ENCODE measurements at regions not wholly inside any gene's neighbourhood (a gene's known extent, or its start where the extent isn't known, plus 50 kb on each side); places are given as distances from the start of the nearest gene placed in this dataset.

DNA sequence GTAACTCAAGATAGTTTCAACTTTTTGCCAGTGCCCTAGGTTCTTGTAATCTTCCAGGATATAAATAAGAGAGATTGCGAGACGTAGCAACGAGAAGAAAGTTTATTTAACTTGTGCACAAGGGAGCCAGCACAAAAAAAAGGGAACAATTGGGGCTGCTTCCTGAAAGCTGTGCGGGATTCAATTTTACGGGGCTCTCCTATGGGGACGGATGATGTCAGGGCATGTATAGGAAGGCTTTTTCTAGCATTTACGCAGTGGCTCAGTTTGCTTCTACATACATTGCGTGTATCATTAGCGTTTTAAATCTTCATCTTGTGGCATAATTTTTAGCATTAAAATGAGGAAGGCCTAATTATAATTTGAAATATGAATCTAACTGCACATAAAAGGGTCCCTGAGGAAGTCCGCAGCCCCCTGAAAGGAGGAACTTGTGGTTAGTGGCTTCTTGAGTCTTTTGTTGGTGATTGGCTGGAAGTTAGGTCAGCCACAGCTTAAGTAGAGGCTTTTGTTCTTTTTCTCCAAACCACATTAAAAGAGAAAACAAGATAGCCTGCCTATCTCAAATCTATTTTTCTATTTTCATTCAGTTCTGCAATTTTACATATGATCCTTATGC is 668.2 kb upstream of the NDST4 start:
- peaks cover 17% of the 10 kb centered on the region for H3K4me1 ChIP-seq (ENCODE audit: insufficient read depth, low read length, poor library complexity, severe bottlenecking)
- H3K9me3 ChIP-seq (ENCODE audit: insufficient read depth, low read depth, low read length): no peaks in the 10 kb centered on the region
- no peaks in the 10 kb centered on the region for H3K9me2 ChIP-seq (replicated peaks; ENCODE audit: low read depth, low read length)
- H3K4me2 ChIP-seq (ENCODE audit: low read depth, low read length, poor library complexity, severe bottlenecking): peak overlapping the region; percentile 81
- TF ChIP-seq, protein P1, sequence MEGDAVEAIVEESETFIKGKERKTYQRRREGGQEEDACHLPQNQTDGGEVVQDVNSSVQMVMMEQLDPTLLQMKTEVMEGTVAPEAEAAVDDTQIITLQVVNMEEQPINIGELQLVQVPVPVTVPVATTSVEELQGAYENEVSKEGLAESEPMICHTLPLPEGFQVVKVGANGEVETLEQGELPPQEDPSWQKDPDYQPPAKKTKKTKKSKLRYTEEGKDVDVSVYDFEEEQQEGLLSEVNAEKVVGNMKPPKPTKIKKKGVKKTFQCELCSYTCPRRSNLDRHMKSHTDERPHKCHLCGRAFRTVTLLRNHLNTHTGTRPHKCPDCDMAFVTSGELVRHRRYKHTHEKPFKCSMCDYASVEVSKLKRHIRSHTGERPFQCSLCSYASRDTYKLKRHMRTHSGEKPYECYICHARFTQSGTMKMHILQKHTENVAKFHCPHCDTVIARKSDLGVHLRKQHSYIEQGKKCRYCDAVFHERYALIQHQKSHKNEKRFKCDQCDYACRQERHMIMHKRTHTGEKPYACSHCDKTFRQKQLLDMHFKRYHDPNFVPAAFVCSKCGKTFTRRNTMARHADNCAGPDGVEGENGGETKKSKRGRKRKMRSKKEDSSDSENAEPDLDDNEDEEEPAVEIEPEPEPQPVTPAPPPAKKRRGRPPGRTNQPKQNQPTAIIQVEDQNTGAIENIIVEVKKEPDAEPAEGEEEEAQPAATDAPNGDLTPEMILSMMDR (conservative IDR thresholded peaks at IDR 0.05; ENCODE audit: low read length): no peak
- TF ChIP-seq EZH2phosphoT487 (IDR thresholded peaks at IDR 0.05; ENCODE audit: borderline replicate concordance): no peak
- peak overlapping the region; percentile 59 for H2AFZ ChIP-seq (ENCODE audit: low read length)
- H3K4me3 ChIP-seq (ENCODE audit: low read length, poor library complexity, severe bottlenecking): peak overlapping the region; percentile 64
- H3K27me3 ChIP-seq (ENCODE audit: insufficient read depth, low read length, poor library complexity, severe bottlenecking): no peaks in the 10 kb centered on the region
- no peaks in the 10 kb centered on the region for H3F3A ChIP-seq (ENCODE audit: low read depth)
- H3K36me3 ChIP-seq (ENCODE audit: insufficient read depth, low read length): no peaks in the 10 kb centered on the region
- no peaks in the 10 kb centered on the region for H3K79me2 ChIP-seq (ENCODE audit: insufficient read depth, low read length)
- H3K9ac ChIP-seq (ENCODE audit: low read depth, low read length, poor library complexity, severe bottlenecking): no peak overlapping the region
- no peaks in the 10 kb centered on the region for H4K20me1 ChIP-seq (ENCODE audit: insufficient read depth, low read length, poor library complexity, severe bottlenecking)

DNA sequence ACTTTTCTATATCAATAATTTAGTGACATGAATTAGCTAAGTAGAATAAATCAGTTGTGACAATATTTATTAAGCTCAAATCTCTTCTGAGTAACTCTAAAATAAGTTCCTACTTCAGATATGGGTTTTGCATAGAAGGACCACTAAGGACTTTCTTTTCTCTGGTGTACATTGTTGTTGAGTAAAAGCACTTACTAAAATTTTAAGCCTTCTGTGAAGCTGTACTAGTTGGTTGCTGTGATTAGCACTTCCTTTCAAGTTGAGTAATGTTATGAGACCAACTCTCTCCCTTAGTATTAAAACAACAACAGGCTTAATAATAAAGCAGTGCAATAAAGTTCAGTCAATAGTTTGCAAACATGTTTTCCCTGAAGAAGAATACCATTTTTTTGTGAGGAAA is 667.4 kb upstream of the NDST4 start:
- Histone ChIP-seq H3F3A (ENCODE audit: low read depth) (no peaks in the 10 kb centered on the region), H3K4me2 (ENCODE audit: low read depth, low read length, poor library complexity, severe bottlenecking) (no peak overlapping the region), H2AFZ (ENCODE audit: low read length) (no peak overlapping the region), H3K9me3 (ENCODE audit: insufficient read depth, low read depth, low read length) (no peaks in the 10 kb centered on the region), H3K4me3 (ENCODE audit: low read length, poor library complexity, severe bottlenecking) (no peak overlapping the region), H3K79me2 (ENCODE audit: insufficient read depth, low read length) (no peaks in the 10 kb centered on the region), H3K36me3 (ENCODE audit: insufficient read depth, low read length) (no peaks in the 10 kb centered on the region), H3K4me1 (ENCODE audit: insufficient read depth, low read length, poor library complexity, severe bottlenecking) (peaks cover 17% of the 10 kb centered on the region), H4K20me1 (ENCODE audit: insufficient read depth, low read length, poor library complexity, severe bottlenecking) (no peaks in the 10 kb centered on the region), H3K9ac (ENCODE audit: low read depth, low read length, poor library complexity, severe bottlenecking) (no peak overlapping the region), H3K9me2 (replicated peaks; ENCODE audit: low read depth, low read length) (no peaks in the 10 kb centered on the region), H3K27me3 (ENCODE audit: insufficient read depth, low read length, poor library complexity, severe bottlenecking) (no peaks in the 10 kb centered on the region)
- TF ChIP-seq, protein P1 (conservative IDR thresholded peaks at IDR 0.05; ENCODE audit: low read length): no peak
- no peak for TF ChIP-seq EZH2phosphoT487 (IDR thresholded peaks at IDR 0.05; ENCODE audit: borderline replicate concordance)

DNA sequence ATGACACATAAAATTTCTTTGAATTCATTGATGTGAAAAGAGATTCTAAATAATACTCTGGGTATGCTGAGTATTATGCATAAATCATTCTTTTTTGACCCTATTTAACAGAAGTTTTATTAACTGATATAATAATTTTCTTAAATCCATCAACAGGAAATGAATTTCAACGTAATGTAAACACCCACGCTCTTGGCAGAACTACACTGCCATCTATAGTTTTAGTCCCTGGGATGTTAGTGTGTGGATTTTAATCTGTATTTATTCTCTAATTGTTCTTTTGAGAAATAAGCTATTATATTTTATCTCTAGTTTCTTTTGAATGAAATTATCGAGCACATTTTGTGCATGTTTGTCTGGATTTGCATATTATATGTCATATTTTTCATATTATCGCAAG is 666.8 kb upstream of the NDST4 start:
- no peak overlapping the region for H3K4me3 ChIP-seq (ENCODE audit: low read length, poor library complexity, severe bottlenecking)
- no peak overlapping the region for H3K9ac ChIP-seq (ENCODE audit: low read depth, low read length, poor library complexity, severe bottlenecking)
- H3K27me3 ChIP-seq (ENCODE audit: insufficient read depth, low read length, poor library complexity, severe bottlenecking): no peaks in the 10 kb centered on the region
- H3K9me3 ChIP-seq (ENCODE audit: insufficient read depth, low read depth, low read length): no peaks in the 10 kb centered on the region
- H3K4me1 ChIP-seq (ENCODE audit: insufficient read depth, low read length, poor library complexity, severe bottlenecking): peaks cover 17% of the 10 kb centered on the region
- H3K9me2 ChIP-seq (replicated peaks; ENCODE audit: low read depth, low read length): no peaks in the 10 kb centered on the region
- no peak for TF ChIP-seq EZH2phosphoT487 (IDR thresholded peaks at IDR 0.05; ENCODE audit: borderline replicate concordance)
- TF ChIP-seq, protein P1 (conservative IDR thresholded peaks at IDR 0.05; ENCODE audit: low read length): peak; percentile 25; the same call in 1 of the 2 replicates
- H4K20me1 ChIP-seq (ENCODE audit: insufficient read depth, low read length, poor library complexity, severe bottlenecking): no peaks in the 10 kb centered on the region
- H3K36me3 ChIP-seq (ENCODE audit: insufficient read depth, low read length): no peaks in the 10 kb centered on the region
- no peaks in the 10 kb centered on the region for H3F3A ChIP-seq (ENCODE audit: low read depth)
- no peaks in the 10 kb centered on the region for H3K79me2 ChIP-seq (ENCODE audit: insufficient read depth, low read length)
- H3K4me2 ChIP-seq (ENCODE audit: low read depth, low read length, poor library complexity, severe bottlenecking): no peak overlapping the region
- H2AFZ ChIP-seq (ENCODE audit: low read length): no peak overlapping the region
